B cell (primary cell): ENCODE measurements at regions not wholly inside any gene's neighbourhood (a gene's known extent, or its start where the extent isn't known, plus 50 kb on each side); places are given as distances from the start of the nearest gene placed in this dataset.

Source experiments
- ATAC-seq: fragments of 200-7000 bp; cut with Tn5 transposase; one replicate; pipeline ENCODE4 v1.10.0; 2021; ENCODE audit warnings: low read depth, mild to moderate bottlenecking, moderate number of reproducible peaks, moderate library complexity
- CTCF ChIA-PET: fragments of 350-600 bp; sonication (Branson Sonifier 250); formaldehyde crosslinking; loops from one replicate; lab custom pipeline; 2021; ENCODE audit warnings: antibody characterized with exemption, inconsistent platforms; lab: Charles Lee
- POLR2A ChIA-PET: fragments of 350-600 bp; sonication (Branson Sonifier 250); formaldehyde crosslinking; loops from one replicate; lab custom pipeline; 2021; ENCODE audit warnings: antibody characterized with exemption; lab: Charles Lee
- DNase-seq: peaks from one replicate; pipeline ENCODE4 v3.0.0; 2013
- H2AFZ ChIP-seq: 2 replicates; pipeline ENCODE4 v1.6.1; 2012; ENCODE audit warnings: mild to moderate bottlenecking, low read depth, low read length; ENCODE audit not compliant: insufficient read depth, poor library complexity, severe bottlenecking
- H3K27ac ChIP-seq, 2 donors: 1 replicate in 1 of 2; 2 replicates in 1 of 2; pipeline ENCODE4 v1.5.1; 2012 to 2013; ENCODE audit warnings: low read length in 2 of 2, mild to moderate bottlenecking in 2 of 2, moderate library complexity in 1 of 2
- H3K27me3 ChIP-seq, 4 experiments: fragments of 200-600 bp in 1 of 4; sonication (generic) in 1 of 4; replicated peaks in 1 of 4; 1 replicate in 2 of 4; 2 replicates in 2 of 4; pipeline versions ENCODE4 v1.6.1 to v1.7.0; 2013 to 2016; ENCODE audit warnings: low read length in 3 of 4, mild to moderate bottlenecking in 2 of 4, mixed read lengths in 1 of 4, moderate library complexity in 1 of 4; ENCODE audit not compliant: insufficient read depth in 4 of 4, control insufficient read depth in 3 of 4; ENCODE audit errors: control extremely low read depth in 1 of 4
- H3K36me3 ChIP-seq, 2 experiments: replicated peaks in 1 of 2; 1 replicate in 1 of 2; 2 replicates in 1 of 2; pipeline versions ENCODE4 v1.6.1 to v1.7.1; 2013; ENCODE audit warnings: low read length in 1 of 2; ENCODE audit not compliant: insufficient read depth in 2 of 2, control insufficient read depth in 1 of 2; ENCODE audit errors: control extremely low read depth in 1 of 2, extremely low read depth in 1 of 2
- H3K4me1 ChIP-seq, 2 donors: fragments of 200-600 bp in 1 of 2; sonication (generic) in 1 of 2; 1 replicate in 1 of 2; 2 replicates in 1 of 2; pipeline versions ENCODE4 v1.5.1 to v1.6.1; 2013 to 2017; ENCODE audit warnings: low read length in 2 of 2; ENCODE audit not compliant: control insufficient read depth in 2 of 2, insufficient read depth in 2 of 2
- H3K4me2 ChIP-seq: replicated peaks from 2 replicates; pipeline ENCODE3; 2012; ENCODE audit warnings: mild to moderate bottlenecking, low read depth, low read length; ENCODE audit not compliant: poor library complexity, severe bottlenecking
- H3K4me3 ChIP-seq, 5 experiments: fragments of 200-600 bp in 1 of 5; sonication (generic) in 1 of 5; 1 replicate in 3 of 5; 2 replicates in 2 of 5; pipeline versions ENCODE4 v1.5.1 to v1.7.0; 2011 to 2016; ENCODE audit warnings: low read length in 4 of 5, mild to moderate bottlenecking in 4 of 5, low read depth in 2 of 5, control low read depth in 1 of 5, moderate library complexity in 1 of 5; ENCODE audit not compliant: insufficient read depth in 1 of 5; ENCODE audit errors: control extremely low read depth in 1 of 5, extremely low read depth in 1 of 5
- H3K79me2 ChIP-seq: fragments of 200-600 bp; sonication (generic); one replicate; pipeline ENCODE4 v1.6.0; 2016; ENCODE audit warnings: low read length; ENCODE audit not compliant: control insufficient read depth, insufficient read depth
- H3K9ac ChIP-seq: fragments of 200-600 bp; sonication (generic); 2 replicates; pipeline ENCODE4 v1.6.1; 2017; ENCODE audit warnings: mild to moderate bottlenecking, low read length, moderate library complexity
- H3K9me3 ChIP-seq, 3 donors: one replicate each; pipeline versions ENCODE4 v1.6.1 to v1.7.1; 2013; ENCODE audit warnings: low read length in 2 of 3; ENCODE audit not compliant: control insufficient read depth in 2 of 3, insufficient read depth in 1 of 3; ENCODE audit errors: control extremely low read depth in 1 of 3
- H4K20me1 ChIP-seq: 2 replicates; pipeline ENCODE4 v1.6.0; 2012; ENCODE audit warnings: mild to moderate bottlenecking, low read length; ENCODE audit not compliant: insufficient read depth, control insufficient read depth, poor library complexity, severe bottlenecking
- H3K27ac Mint-ChIP-seq: one replicate; pipeline ENCODE4 v1.8.0; 2021; ENCODE audit warnings: mixed read lengths
- H3K27me3 Mint-ChIP-seq: one replicate; pipeline ENCODE4 v1.8.0; 2021; ENCODE audit warnings: mixed read lengths
- H3K4me1 Mint-ChIP-seq: one replicate; pipeline ENCODE4 v1.8.0; 2021; ENCODE audit warnings: mixed read lengths
- H3K4me3 Mint-ChIP-seq: one replicate; pipeline ENCODE4 v1.8.0; 2021; ENCODE audit warnings: mixed read lengths
- H3K9me3 Mint-ChIP-seq: one replicate; pipeline ENCODE4 v1.8.0; 2022; ENCODE audit warnings: mixed read lengths; ENCODE audit not compliant: insufficient read depth
- CTCF ChIP-seq: fragments of 200-600 bp; IDR thresholded peaks from one replicate; pipeline ENCODE4 v1.8.0; 2022; ENCODE audit warnings: antibody characterized with exemption, mild to moderate bottlenecking
- EZH2 ChIP-seq: IDR thresholded peaks from 2 replicates; pipeline ENCODE4 v1.6.1; 2012; ENCODE audit warnings: borderline replicate concordance, low read depth, mild to moderate bottlenecking, moderate library complexity, low read length; ENCODE audit not compliant: insufficient read depth, poor library complexity, severe bottlenecking
- WGBS: methylation state at CpG from one replicate; pipeline ENCODE4 v1.1.5; 2013; ENCODE audit warnings: missing lambda C conversion rate; ENCODE audit not compliant: insufficient coverage; 5-methylcytosine and 5-hydroxymethylcytosine counted together
- intact Hi-C: fragments of 100-400 bp; cut with micrococcal nuclease; formaldehyde crosslinking; loops from one replicate; pipeline ENCODE4 v1.10.0; 2022

GRCh38 chr7:42858570-42858969, 53.3 kb downstream of the C7orf25 start:
- peaks cover 0 to 8% (median 5%) of the 10 kb centered on the region in 4 experiments for H3K27me3 ChIP-seq
- TF ChIP-seq EZH2 = no peak
- no peak for TF ChIP-seq CTCF
- H3K27me3 Mint-ChIP-seq = peaks cover 33% of the 10 kb centered on the region
- no peak overlapping the region for H3K27ac Mint-ChIP-seq
- no CpG with 5 or more reads among the region's 1 CpG for WGBS
- ATAC-seq (no peak), DNase-seq (no peak)
- H3K9me3 Mint-ChIP-seq = peaks cover 3% of the 10 kb centered on the region
- H3K79me2 ChIP-seq = no peaks in the 10 kb centered on the region
- H3K9ac ChIP-seq = no peak overlapping the region
- H3K36me3 ChIP-seq = no peaks in the 10 kb centered on the region
- H3K4me3 Mint-ChIP-seq = no peak overlapping the region
- peaks cover 0 to 8% of the 10 kb centered on the region in 2 donors for H3K4me1 ChIP-seq
- ChIA-PET CTCF (no interaction called here), POLR2A (no interaction called here)
- H3K9me3 ChIP-seq = peaks cover 0 to 2% (median 0%) of the 10 kb centered on the region in 3 donors
- H3K27ac ChIP-seq = no peak overlapping the region
- no peak overlapping the region for H3K4me3 ChIP-seq
- peaks cover 2% of the 10 kb centered on the region for H3K4me1 Mint-ChIP-seq
- H2AFZ ChIP-seq = no peak overlapping the region
- H3K4me2 ChIP-seq = no peak overlapping the region
- intact Hi-C loops = no loop called here
- no peaks in the 10 kb centered on the region for H4K20me1 ChIP-seq

- Histone ChIP-seq H3K36me3 (no peaks in the 10 kb centered on the region), H3K79me2 (no peaks in the 10 kb centered on the region), H3K9ac (no peak overlapping the region), H3K27me3 (peaks cover 0 to 8% (median 6%) of the 10 kb centered on the region in 4 experiments), H3K4me3 (peak overlapping the region in 1 of 5 experiments; percentile 8), H3K9me3 (no peaks in the 10 kb centered on the region), H3K4me1 (peaks cover 0 to 8% of the 10 kb centered on the region in 2 donors), H4K20me1 (no peaks in the 10 kb centered on the region), H3K27ac (no peak overlapping the region), H2AFZ (no peak overlapping the region), H3K4me2 (peak overlapping the region; percentile 47)
- peaks cover 42% of the 10 kb centered on the region for H3K27me3 Mint-ChIP-seq
- H3K27ac Mint-ChIP-seq = no peak overlapping the region
- no peak for DNase-seq
- ChIA-PET CTCF (no interaction called here), POLR2A (no interaction called here)
- no peaks in the 10 kb centered on the region for H3K9me3 Mint-ChIP-seq
- TF ChIP-seq EZH2 (no peak), CTCF (no peak)
- intact Hi-C loops = no loop called here
- peak overlapping the region; percentile 37 for H3K4me3 Mint-ChIP-seq
- peaks cover 2% of the 10 kb centered on the region for H3K4me1 Mint-ChIP-seq
- ATAC-seq = no peak
- 39% methylated on average over 17 of the region's 19 CpGs for whole genome bisulfite sequencing
Measured at GRCh38 chr7:42856605-42856987, 55.3 kb downstream of the C7orf25 start.
